HL-60 (cell line): ENCODE measurements at regions not wholly inside any gene's neighbourhood (a gene's known extent, or its start where the extent isn't known, plus 50 kb on each side); places are given as distances from the start of the nearest gene placed in this dataset.

Experiments used
- DNase-seq, 2 experiments: peaks; one replicate each; pipeline ENCODE4 v3.0.0-alpha.2; 2010 to 2020; ENCODE audit warnings: low read depth in 1 of 2, low spot score in 1 of 2
- H3K27ac ChIP-seq: fragments of 250-450 bp; sonication (Bioruptor Pico); replicated peaks from 2 replicates; pipeline ENCODE4 v1.5.1; 2020; ENCODE audit warnings: mild to moderate bottlenecking, moderate library complexity
- H3K27me3 ChIP-seq: fragments of 250-450 bp; sonication (Bioruptor Pico); 2 replicates; pipeline ENCODE4 v1.5.1; 2021; ENCODE audit warnings: mild to moderate bottlenecking, moderate library complexity; ENCODE audit not compliant: insufficient read depth, poor library complexity, severe bottlenecking
- H3K4me3 ChIP-seq: replicated peaks from 2 replicates; pipeline ENCODE4 v1.5.1; 2011; ENCODE audit warnings: mild to moderate bottlenecking, control low read depth, low read length; ENCODE audit not compliant: insufficient read depth
- GABPA ChIP-seq: IDR thresholded peaks from 2 replicates; pipeline ENCODE4 v1.6.1; 2012; ENCODE audit warnings: low read depth
- POLR2AphosphoS5 ChIP-seq: IDR thresholded peaks from 2 replicates; pipeline ENCODE4 v1.6.1; 2012; ENCODE audit warnings: low read depth
- SPI1 ChIP-seq: IDR thresholded peaks from 2 replicates; pipeline ENCODE4 v1.6.1; 2012; ENCODE audit warnings: low read depth, mild to moderate bottlenecking, borderline replicate concordance
- TF ChIP-seq, protein P1 (sequence below): IDR thresholded peaks from 2 replicates; pipeline ENCODE4 v1.6.1; 2012; ENCODE audit warnings: low read depth; ENCODE audit not compliant: insufficient replicate concordance
- TF ChIP-seq, protein P2 (sequence below): IDR thresholded peaks from one replicate; pipeline ENCODE4 v1.5.1; 2011; ENCODE audit warnings: low read length, control low read depth, inconsistent platforms; ENCODE audit not compliant: insufficient read depth

GRCh38 chr4:37533286-37534033 lies 152.7 kb downstream of the RELL1 start:
- TF ChIP-seq SPI1 (no peak), GABPA (no peak), POLR2AphosphoS5 (no peak)
- TF ChIP-seq, protein P1, sequence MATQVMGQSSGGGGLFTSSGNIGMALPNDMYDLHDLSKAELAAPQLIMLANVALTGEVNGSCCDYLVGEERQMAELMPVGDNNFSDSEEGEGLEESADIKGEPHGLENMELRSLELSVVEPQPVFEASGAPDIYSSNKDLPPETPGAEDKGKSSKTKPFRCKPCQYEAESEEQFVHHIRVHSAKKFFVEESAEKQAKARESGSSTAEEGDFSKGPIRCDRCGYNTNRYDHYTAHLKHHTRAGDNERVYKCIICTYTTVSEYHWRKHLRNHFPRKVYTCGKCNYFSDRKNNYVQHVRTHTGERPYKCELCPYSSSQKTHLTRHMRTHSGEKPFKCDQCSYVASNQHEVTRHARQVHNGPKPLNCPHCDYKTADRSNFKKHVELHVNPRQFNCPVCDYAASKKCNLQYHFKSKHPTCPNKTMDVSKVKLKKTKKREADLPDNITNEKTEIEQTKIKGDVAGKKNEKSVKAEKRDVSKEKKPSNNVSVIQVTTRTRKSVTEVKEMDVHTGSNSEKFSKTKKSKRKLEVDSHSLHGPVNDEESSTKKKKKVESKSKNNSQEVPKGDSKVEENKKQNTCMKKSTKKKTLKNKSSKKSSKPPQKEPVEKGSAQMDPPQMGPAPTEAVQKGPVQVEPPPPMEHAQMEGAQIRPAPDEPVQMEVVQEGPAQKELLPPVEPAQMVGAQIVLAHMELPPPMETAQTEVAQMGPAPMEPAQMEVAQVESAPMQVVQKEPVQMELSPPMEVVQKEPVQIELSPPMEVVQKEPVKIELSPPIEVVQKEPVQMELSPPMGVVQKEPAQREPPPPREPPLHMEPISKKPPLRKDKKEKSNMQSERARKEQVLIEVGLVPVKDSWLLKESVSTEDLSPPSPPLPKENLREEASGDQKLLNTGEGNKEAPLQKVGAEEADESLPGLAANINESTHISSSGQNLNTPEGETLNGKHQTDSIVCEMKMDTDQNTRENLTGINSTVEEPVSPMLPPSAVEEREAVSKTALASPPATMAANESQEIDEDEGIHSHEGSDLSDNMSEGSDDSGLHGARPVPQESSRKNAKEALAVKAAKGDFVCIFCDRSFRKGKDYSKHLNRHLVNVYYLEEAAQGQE = no peak
- TF ChIP-seq, protein P2, sequence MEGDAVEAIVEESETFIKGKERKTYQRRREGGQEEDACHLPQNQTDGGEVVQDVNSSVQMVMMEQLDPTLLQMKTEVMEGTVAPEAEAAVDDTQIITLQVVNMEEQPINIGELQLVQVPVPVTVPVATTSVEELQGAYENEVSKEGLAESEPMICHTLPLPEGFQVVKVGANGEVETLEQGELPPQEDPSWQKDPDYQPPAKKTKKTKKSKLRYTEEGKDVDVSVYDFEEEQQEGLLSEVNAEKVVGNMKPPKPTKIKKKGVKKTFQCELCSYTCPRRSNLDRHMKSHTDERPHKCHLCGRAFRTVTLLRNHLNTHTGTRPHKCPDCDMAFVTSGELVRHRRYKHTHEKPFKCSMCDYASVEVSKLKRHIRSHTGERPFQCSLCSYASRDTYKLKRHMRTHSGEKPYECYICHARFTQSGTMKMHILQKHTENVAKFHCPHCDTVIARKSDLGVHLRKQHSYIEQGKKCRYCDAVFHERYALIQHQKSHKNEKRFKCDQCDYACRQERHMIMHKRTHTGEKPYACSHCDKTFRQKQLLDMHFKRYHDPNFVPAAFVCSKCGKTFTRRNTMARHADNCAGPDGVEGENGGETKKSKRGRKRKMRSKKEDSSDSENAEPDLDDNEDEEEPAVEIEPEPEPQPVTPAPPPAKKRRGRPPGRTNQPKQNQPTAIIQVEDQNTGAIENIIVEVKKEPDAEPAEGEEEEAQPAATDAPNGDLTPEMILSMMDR = no peak
- DNase-seq = no peak
- Histone ChIP-seq H3K27me3 (no peaks in the 10 kb centered on the region), H3K4me3 (no peak overlapping the region), H3K27ac (no peak overlapping the region)

GRCh38 chr4:37531151-37531550 lies 155.0 kb downstream of the RELL1 start:
- H3K27ac ChIP-seq = no peak overlapping the region
- DNase-seq = no peak
- H3K27me3 ChIP-seq = no peaks in the 10 kb centered on the region
- no peak for TF ChIP-seq SPI1
- TF ChIP-seq POLR2AphosphoS5 = no peak
- TF ChIP-seq GABPA = no peak
- TF ChIP-seq, protein P2 = no peak
- TF ChIP-seq, protein P1 = no peak
- H3K4me3 ChIP-seq = no peak overlapping the region

- Histone ChIP-seq H3K27ac (no peak overlapping the region), H3K4me3 (no peak overlapping the region), H3K27me3 (no peaks in the 10 kb centered on the region)
- TF ChIP-seq, protein P2 = no peak
- TF ChIP-seq POLR2AphosphoS5 (no peak), GABPA (no peak), SPI1 (no peak)
- TF ChIP-seq, protein P1 = no peak
- DNase-seq = no peak
Measured at GRCh38 chr4:37530451-37530850, 155.7 kb downstream of the RELL1 start.
